SK-N-MC (cell line): ENCODE measurements at regions not wholly inside any gene's neighbourhood (a gene's known extent, or its start where the extent isn't known, plus 50 kb on each side); places are given as distances from the start of the nearest gene placed in this dataset.
"Not testable (repeated sequence)": the region's sequence is repeated elsewhere in the genome, so short reads cannot be mapped to it uniquely, and the experiment has no call there.

Source experiments
- DNase-seq: peaks from one replicate; pipeline ENCODE4 v3.0.0-alpha.2; 2011; ENCODE audit warnings: low read depth, low spot score
- H3K27ac ChIP-seq: fragments of 200-600 bp; sonication (generic); 2 replicates; pipeline ENCODE4 v1.5.1; 2016; ENCODE audit warnings: mixed run types
- H3K36me3 ChIP-seq: fragments of 200-600 bp; sonication (generic); 2 replicates; pipeline ENCODE4 v1.6.1; 2017; ENCODE audit warnings: antibody characterized with exemption, low read length, mixed read lengths; ENCODE audit not compliant: insufficient read depth
- H3K4me3 ChIP-seq: fragments of 200-600 bp; sonication (generic); 2 replicates; pipeline ENCODE4 v1.5.1; 2016
- H3K9ac ChIP-seq: fragments of 200-600 bp; sonication (generic); 2 replicates; pipeline ENCODE4 v1.8.0; 2017; ENCODE audit warnings: mixed run types, mixed read lengths; ENCODE audit not compliant: insufficient read length
- H3K9me3 ChIP-seq: fragments of 200-600 bp; sonication (generic); 2 replicates; pipeline ENCODE4 v1.6.1; 2017; ENCODE audit warnings: low read depth, mild to moderate bottlenecking, antibody characterized with exemption, low read length, moderate library complexity, mixed read lengths
- EZH2 ChIP-seq: fragments of 200-600 bp; sonication (generic); IDR thresholded peaks from one replicate; pipeline ENCODE4 v1.6.1; 2017; ENCODE audit warnings: antibody characterized with exemption
- FOXP2 ChIP-seq: optimal IDR thresholded peaks from 2 replicates; pipeline ENCODE3; 2011; ENCODE audit warnings: mild to moderate bottlenecking, moderate library complexity; ENCODE audit not compliant: insufficient read depth; ENCODE audit errors: extremely low read length, control extremely low read depth
- POLR2AphosphoS5 ChIP-seq: IDR thresholded peaks from 2 replicates; pipeline ENCODE4 v1.6.1; 2012; ENCODE audit warnings: mild to moderate bottlenecking, low read depth, low read length, borderline replicate concordance

DNA sequence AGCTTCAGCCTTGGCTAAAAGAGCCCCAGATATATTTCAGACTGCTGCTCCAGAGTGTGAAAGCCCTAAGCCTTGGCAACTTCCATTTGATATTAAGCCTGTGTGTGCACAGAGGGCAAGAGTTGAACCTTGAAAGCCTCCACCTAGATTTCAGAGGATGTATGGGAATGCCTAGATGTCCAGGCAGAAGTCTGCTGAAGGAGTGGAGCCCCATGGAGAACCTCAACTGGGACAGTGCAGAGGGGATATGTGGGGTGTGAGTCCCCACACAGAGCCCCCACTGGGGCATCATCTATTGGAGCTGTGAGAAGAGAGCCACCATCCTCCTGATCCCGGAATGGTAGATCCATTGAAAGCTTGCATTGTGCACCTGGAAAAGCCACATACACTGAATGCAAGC lies 1784.8 kb upstream of the CDH9 start:
- no peaks in the 10 kb centered on the region for H3K36me3 ChIP-seq
- no peak overlapping the region for H3K27ac ChIP-seq
- no peak overlapping the region for H3K9ac ChIP-seq
- H3K4me3 ChIP-seq: no peak overlapping the region
- TF ChIP-seq EZH2: no peak
- TF ChIP-seq FOXP2: no peak
- TF ChIP-seq POLR2AphosphoS5: no peak
- DNase-seq: no peak
- peaks cover 2% of the 10 kb centered on the region; the same call in 1 of the 2 replicates for H3K9me3 ChIP-seq

DNA sequence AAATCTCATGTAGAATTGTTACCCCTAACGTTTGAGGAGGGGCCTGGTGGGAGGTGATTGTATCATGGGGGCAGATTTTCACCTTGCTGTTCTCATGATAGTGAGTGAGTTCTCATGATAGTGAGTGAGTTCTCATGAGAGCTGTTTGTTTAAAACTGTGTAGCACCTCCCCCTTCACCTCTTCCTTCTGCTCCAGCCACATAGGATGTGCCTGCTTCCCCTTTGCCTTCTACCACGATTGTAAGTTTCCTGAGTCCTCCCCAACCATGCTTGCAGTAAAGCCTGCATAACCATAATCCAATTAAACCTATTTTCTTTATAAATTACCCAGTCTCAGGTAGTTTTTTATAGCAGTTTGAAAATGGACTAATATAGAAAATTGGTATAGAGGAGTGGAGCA lies 1783.7 kb upstream of the CDH9 start:
- H3K36me3 ChIP-seq: no peaks in the 10 kb centered on the region
- H3K9ac ChIP-seq: no peak overlapping the region
- no peak overlapping the region for H3K4me3 ChIP-seq
- no peak for DNase-seq
- no peak overlapping the region for H3K27ac ChIP-seq
- no peak for TF ChIP-seq POLR2AphosphoS5
- TF ChIP-seq EZH2: no peak
- TF ChIP-seq FOXP2: no peak
- peaks cover 2% of the 10 kb centered on the region; the same call in 1 of the 2 replicates for H3K9me3 ChIP-seq

DNA sequence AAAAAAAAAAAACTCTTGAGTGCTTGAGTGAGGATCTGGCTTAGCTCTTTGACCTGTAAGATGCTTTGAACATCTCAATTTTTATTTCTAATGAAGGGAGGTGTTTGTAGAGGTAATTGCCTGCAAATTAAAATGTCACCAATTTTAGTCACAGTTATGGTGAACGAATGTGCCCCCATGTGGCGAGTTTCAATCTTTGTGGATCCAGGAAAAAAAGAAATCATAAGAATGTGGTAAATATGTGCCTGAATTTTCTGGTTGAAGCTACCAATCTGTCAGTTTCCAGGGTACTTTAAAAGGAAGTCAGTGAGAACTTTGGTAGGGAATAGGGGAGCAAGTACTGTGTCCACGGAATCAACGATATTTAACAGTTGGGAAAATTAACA lies 1772.4 kb upstream of the CDH9 start:
- Histone ChIP-seq H3K27ac (no peak overlapping the region), H3K36me3 (no peaks in the 10 kb centered on the region), H3K9me3 (no peaks in the 10 kb centered on the region), H3K4me3 (no peak overlapping the region), H3K9ac (no peak overlapping the region)
- DNase-seq: no peak
- TF ChIP-seq FOXP2 (no peak), POLR2AphosphoS5 (no peak), EZH2 (no peak)

DNA sequence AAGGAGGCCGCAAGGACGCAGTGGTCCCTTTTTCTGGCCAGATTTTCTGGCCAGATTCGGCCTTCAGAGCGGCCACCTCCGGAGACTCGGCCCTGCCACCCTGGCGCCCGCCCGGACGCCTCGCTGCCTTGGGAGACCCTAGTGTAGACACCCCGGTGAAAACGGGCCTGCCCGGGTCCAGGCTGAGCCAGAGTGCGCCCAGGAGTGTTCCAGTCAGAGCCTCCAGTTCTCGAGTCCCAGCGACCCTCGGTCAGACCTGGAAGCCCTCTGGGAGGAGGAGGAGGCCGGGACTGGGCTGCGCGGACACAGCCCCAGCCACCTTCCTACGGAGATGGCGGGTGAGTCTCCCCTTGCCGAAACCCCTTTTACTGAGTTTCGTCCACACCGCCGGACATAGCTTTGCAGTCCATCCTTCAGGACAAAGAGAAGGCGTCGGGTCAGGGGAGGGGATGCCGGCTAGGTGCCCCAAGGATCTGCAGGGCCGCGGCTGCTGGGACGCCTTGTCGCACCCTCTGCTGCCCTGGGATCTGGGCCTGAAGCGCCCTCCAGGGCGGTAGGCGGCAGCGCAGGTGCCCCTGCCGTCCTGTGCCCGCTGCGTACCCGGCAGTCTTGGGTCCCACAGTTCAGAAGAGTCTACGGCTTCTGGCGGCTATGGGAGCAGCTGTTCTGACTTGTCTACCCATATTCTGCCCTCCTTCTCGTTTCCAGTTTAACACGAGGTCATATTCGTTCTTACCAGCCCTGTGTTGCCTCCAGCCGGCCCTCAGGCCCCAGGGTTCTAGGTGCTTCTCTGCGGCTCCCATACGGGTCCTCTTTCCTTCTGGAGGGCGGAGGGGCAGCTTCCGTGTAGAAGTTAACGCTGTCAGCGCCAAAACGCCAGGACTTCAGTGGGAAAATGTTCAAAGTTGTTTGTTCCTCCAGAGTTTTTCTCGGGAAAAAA lies 1771.7 kb upstream of the CDH9 start:
- Histone ChIP-seq H3K9ac (no peak overlapping the region), H3K36me3 (no peaks in the 10 kb centered on the region), H3K9me3 (no peaks in the 10 kb centered on the region), H3K27ac (no peak overlapping the region), H3K4me3 (no peak overlapping the region)
- TF ChIP-seq EZH2 (no peak), FOXP2 (no peak), POLR2AphosphoS5 (no peak)
- no peak for DNase-seq

DNA sequence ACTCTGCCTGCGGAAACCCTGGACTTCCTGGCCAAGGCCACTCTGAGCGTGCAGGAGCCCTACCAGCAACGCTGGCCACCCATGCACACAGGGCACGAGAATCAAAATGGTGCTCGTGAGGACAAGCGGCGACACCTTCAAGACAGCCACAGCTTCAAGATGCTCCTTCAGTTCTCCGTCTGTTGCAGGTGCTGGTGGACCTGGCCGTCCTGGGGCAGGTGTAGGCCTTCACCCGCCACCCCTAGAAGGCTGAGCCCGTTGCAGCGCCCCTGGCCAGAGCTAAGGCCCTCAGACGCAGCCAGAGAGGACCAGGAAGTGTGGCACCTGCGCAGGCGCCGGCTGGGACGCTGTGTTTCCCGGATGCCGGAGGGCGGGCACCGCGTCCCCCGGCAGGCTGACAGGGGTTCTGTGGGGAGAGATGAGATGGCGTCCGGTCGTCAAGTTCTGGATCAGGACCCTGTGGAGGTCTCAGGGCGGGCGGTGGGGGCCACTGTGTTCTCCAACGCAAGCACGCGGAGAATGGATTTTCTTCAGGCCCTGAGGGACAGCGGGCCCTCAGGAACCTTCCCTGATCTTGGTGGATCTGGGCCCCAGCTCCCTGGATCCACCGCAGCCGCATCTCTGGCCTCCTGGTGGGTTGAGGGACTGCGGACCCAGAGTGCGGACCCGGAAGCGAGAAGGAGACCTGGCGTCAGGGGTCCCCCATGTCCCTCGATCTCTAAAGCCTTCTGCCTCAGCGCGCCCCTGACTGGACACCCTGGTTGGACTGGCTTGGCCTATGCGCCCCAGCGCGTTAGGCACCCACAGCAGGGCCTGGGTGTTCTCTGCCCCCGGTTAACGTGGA lies 1770.8 kb upstream of the CDH9 start:
- no peaks in the 10 kb centered on the region for H3K36me3 ChIP-seq
- no peak overlapping the region for H3K27ac ChIP-seq
- H3K9me3 ChIP-seq: no peaks in the 10 kb centered on the region
- TF ChIP-seq EZH2 (no peak), POLR2AphosphoS5 (no peak), FOXP2 (no peak)
- no peak overlapping the region for H3K4me3 ChIP-seq
- no peak overlapping the region for H3K9ac ChIP-seq
- no peak for DNase-seq

DNA sequence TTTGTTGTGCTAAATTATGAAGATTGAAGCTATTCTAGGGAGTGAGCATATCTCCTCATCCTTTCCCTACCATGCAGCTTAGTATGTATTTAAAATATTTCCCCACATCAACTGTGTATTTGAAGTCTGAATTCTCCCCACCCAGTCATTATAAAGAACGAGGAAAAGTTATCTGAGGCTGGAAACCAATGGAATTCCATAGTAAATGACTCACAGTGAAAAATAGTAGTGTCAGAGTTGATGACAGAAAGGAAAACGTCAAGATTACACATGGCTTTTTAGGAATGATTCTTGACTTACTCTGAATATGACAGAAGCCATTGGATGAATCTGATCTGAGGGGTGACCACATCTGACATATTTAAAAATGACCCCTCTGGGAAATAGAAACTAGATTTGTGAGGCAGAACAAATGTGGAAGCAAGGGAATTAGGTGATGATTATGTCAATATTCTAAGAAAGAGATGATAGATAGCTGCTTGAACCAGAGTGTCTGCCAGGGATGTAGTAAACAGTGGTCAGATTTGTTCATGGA lies 1768.9 kb upstream of the CDH9 start:
- Histone ChIP-seq H3K9ac (no peak overlapping the region), H3K4me3 (no peak overlapping the region), H3K27ac (no peak overlapping the region), H3K9me3 (no peaks in the 10 kb centered on the region), H3K36me3 (no peaks in the 10 kb centered on the region)
- TF ChIP-seq FOXP2: no peak
- no peak for TF ChIP-seq EZH2
- no peak for TF ChIP-seq POLR2AphosphoS5
- no peak for DNase-seq

DNA sequence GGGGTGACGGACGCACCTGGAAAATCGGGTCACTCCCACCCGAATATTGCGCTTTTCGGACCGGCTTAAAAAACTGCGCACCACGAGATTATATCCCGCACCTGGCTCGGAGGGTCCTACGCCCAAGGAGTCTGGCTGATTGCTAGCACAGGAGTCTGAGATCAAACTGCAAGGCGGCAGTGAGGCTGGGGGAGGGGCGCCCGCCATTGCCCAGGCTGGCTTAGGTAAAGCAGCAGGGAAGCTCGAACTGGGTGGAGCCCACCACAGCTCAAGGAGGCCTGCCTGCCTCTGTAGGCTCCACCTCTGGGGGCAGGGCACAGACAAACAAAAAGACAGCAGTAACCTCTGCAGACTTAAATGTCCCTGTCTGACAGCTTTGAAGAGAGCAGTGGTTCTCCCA lies 1760.6 kb upstream of the CDH9 start:
- not testable (repeated sequence) for H3K9ac ChIP-seq, H3K27ac ChIP-seq, H3K9me3 ChIP-seq, H3K36me3 ChIP-seq, DNase-seq, H3K4me3 ChIP-seq

DNA sequence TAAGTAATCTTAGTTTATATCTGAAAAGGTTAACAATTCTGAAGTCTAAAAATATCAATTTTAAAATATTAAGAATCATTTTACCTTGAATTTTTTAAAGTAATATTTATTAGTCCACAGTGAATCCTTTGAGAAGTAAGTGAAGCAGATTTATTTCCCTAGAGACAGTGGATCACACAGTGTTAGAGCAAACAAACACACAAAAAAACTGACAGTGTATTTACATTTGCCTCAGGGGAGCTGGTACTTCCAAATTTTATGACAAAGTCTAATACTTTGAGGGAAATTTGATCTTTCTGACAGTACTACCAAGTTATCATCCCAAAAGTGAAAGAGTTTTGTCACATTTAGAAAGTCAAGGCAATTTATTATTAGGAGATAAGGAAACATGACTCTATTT lies 1750.6 kb upstream of the CDH9 start:
- Histone ChIP-seq H3K36me3 (no peaks in the 10 kb centered on the region), H3K9me3 (no peaks in the 10 kb centered on the region)
- DNase-seq: no peak

More for the DNA sequence above, 1750.6 kb upstream of the CDH9 start:
- no peak overlapping the region for H3K4me3 ChIP-seq
- TF ChIP-seq FOXP2: no peak
- H3K27ac ChIP-seq: no peak overlapping the region
- no peak overlapping the region for H3K9ac ChIP-seq
